ENCODE measurements at regions not wholly inside any gene's neighbourhood (a gene's known extent, or its start where the extent isn't known, plus 50 kb on each side); places are given as distances from the start of the nearest gene placed in this dataset.

DNA sequence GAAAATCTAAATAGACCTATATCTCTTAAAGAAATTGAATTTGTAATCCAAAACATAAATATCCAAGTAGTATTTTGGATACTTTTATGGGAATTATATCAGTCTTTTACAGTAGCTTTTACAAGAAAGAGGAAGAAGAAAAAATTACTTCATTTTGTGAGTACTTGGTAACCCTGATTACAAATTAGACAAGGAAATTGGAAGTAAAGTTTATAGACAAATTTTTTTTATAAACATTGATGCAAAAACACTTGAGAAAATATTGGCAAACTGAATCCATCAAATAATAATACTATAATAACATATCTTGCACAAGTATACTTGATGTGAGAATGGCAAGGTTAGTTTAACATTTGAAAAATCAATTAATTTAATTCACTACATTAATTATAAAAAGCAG is 954.1 kb upstream of the MIR17HG start:
- H3K9me3 Mint-ChIP-seq (ENCODE audit: unreplicated experiment), result no peaks in the 10 kb centered on the region
- DNase-seq (ENCODE audit: low spot score), result no peak
- H3K27ac Mint-ChIP-seq (ENCODE audit: unreplicated experiment), result no peak overlapping the region
- TF ChIP-seq, protein P1, sequence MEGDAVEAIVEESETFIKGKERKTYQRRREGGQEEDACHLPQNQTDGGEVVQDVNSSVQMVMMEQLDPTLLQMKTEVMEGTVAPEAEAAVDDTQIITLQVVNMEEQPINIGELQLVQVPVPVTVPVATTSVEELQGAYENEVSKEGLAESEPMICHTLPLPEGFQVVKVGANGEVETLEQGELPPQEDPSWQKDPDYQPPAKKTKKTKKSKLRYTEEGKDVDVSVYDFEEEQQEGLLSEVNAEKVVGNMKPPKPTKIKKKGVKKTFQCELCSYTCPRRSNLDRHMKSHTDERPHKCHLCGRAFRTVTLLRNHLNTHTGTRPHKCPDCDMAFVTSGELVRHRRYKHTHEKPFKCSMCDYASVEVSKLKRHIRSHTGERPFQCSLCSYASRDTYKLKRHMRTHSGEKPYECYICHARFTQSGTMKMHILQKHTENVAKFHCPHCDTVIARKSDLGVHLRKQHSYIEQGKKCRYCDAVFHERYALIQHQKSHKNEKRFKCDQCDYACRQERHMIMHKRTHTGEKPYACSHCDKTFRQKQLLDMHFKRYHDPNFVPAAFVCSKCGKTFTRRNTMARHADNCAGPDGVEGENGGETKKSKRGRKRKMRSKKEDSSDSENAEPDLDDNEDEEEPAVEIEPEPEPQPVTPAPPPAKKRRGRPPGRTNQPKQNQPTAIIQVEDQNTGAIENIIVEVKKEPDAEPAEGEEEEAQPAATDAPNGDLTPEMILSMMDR (IDR thresholded peaks at IDR 0.05; ENCODE audit: unreplicated experiment), result no peak
- H3K36me3 Mint-ChIP-seq (ENCODE audit: low read depth, unreplicated experiment), result no peaks in the 10 kb centered on the region
- no peaks in the 10 kb centered on the region for H3K27me3 Mint-ChIP-seq (ENCODE audit: unreplicated experiment)
- H3K4me1 Mint-ChIP-seq (ENCODE audit: unreplicated experiment), result no peaks in the 10 kb centered on the region
- no peak overlapping the region for H3K4me3 Mint-ChIP-seq (ENCODE audit: unreplicated experiment)

DNA sequence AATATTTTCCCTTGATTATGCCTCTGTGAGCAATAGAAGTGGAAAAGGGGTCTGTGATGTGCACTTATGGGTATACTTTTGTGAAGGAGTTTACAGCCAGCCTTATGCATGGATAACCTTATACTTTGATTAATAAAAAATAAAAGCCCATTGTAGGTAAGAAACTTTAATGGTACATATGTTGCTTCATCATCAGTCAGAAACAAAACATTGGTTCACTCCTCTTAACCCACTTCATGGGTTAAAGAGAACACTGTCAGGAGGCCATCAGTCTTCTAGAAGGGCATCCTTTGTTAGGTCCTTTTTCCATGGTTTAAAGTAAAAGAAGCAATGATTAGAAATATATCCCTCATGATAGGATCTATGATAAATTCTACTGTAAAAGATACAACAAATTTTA is 952.1 kb upstream of the MIR17HG start:
- H3K27ac Mint-ChIP-seq (ENCODE audit: unreplicated experiment), result no peak overlapping the region
- no peaks in the 10 kb centered on the region for H3K9me3 Mint-ChIP-seq (ENCODE audit: unreplicated experiment)
- no peak overlapping the region for H3K4me3 Mint-ChIP-seq (ENCODE audit: unreplicated experiment)
- DNase-seq (ENCODE audit: low spot score), result no peak
- no peaks in the 10 kb centered on the region for H3K36me3 Mint-ChIP-seq (ENCODE audit: low read depth, unreplicated experiment)
- no peaks in the 10 kb centered on the region for H3K27me3 Mint-ChIP-seq (ENCODE audit: unreplicated experiment)
- H3K4me1 Mint-ChIP-seq (ENCODE audit: unreplicated experiment), result no peaks in the 10 kb centered on the region
- TF ChIP-seq, protein P1 (IDR thresholded peaks at IDR 0.05; ENCODE audit: unreplicated experiment), result no peak

DNA sequence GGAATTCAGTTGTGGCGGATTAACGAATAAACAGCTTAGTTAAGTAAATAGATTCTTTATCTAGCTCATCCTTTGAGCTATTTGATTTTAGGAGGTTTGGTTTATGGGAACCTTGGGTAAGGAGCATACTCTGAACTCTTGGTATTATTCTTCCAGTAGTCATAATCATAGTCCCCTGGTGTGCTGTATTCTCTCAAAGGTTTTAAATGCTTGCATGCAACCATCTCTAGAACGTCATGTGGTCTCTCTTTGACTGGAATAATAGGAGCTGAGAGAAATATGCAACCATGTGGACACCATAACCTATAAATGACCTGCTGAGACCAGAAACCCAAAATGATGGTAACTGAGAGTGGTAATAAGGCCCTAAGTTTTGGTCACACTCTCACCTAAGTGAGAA is 951.6 kb upstream of the MIR17HG start:
- Mint-ChIP-seq H3K9me3 (ENCODE audit: unreplicated experiment) (no peaks in the 10 kb centered on the region), H3K4me1 (ENCODE audit: unreplicated experiment) (no peaks in the 10 kb centered on the region), H3K27ac (ENCODE audit: unreplicated experiment) (no peak overlapping the region), H3K27me3 (ENCODE audit: unreplicated experiment) (no peaks in the 10 kb centered on the region), H3K36me3 (ENCODE audit: low read depth, unreplicated experiment) (no peaks in the 10 kb centered on the region), H3K4me3 (ENCODE audit: unreplicated experiment) (no peak overlapping the region)
- TF ChIP-seq, protein P1 (IDR thresholded peaks at IDR 0.05; ENCODE audit: unreplicated experiment), result no peak
- no peak for DNase-seq (ENCODE audit: low spot score)

DNA sequence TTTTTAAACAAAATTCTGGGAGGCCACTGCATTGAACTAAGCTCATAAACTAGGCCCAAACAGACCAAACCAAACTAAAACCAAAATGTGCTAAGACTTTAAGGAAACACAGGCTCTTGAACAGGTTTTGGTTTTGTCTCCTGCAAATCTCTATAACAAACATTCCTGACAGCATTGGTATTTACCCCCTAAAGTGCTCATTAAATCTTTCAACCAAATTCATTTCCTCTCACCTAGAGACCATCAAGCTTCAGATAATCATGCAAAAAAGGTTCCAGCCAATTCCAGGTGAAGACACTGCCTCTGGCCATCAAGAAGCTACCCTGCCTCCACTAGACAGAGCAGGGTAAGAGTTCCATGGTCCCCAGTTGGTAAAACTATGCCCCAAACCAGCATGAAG is 951.2 kb upstream of the MIR17HG start:
- H3K9me3 Mint-ChIP-seq (ENCODE audit: unreplicated experiment), result no peaks in the 10 kb centered on the region
- no peaks in the 10 kb centered on the region for H3K27me3 Mint-ChIP-seq (ENCODE audit: unreplicated experiment)
- no peak for DNase-seq (ENCODE audit: low spot score)
- no peak overlapping the region for H3K27ac Mint-ChIP-seq (ENCODE audit: unreplicated experiment)
- TF ChIP-seq, protein P1 (IDR thresholded peaks at IDR 0.05; ENCODE audit: unreplicated experiment), result no peak
- no peaks in the 10 kb centered on the region for H3K4me1 Mint-ChIP-seq (ENCODE audit: unreplicated experiment)
- no peaks in the 10 kb centered on the region for H3K36me3 Mint-ChIP-seq (ENCODE audit: low read depth, unreplicated experiment)
- H3K4me3 Mint-ChIP-seq (ENCODE audit: unreplicated experiment), result no peak overlapping the region

DNA sequence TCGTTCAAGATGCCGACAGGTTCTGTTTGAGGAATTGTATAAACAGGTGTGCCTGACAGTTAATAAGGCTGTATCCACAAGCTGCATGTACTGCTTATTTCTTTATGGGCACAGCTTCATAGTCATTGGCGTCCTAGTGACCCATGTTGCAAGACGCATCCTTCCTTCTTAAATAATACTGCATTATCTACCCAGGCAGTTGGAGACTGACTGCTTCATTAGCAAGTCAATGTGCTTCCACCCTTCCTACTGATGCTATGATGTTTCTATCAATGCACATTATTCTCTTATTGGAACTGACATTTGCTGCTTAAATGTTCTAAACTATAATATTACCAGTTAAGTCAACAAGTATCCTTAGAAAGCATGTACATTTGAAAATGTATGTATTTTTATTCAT is 950.0 kb upstream of the MIR17HG start:
- Mint-ChIP-seq H3K4me1 (ENCODE audit: unreplicated experiment) (no peaks in the 10 kb centered on the region), H3K4me3 (ENCODE audit: unreplicated experiment) (no peak overlapping the region), H3K36me3 (ENCODE audit: low read depth, unreplicated experiment) (no peaks in the 10 kb centered on the region), H3K27ac (ENCODE audit: unreplicated experiment) (no peak overlapping the region), H3K27me3 (ENCODE audit: unreplicated experiment) (no peaks in the 10 kb centered on the region), H3K9me3 (ENCODE audit: unreplicated experiment) (no peaks in the 10 kb centered on the region)
- no peak for DNase-seq (ENCODE audit: low spot score)
- TF ChIP-seq, protein P1 (IDR thresholded peaks at IDR 0.05; ENCODE audit: unreplicated experiment), result no peak
